ENCODE measurements at regions not wholly inside any gene's neighbourhood (a gene's known extent, or its start where the extent isn't known, plus 50 kb on each side); places are given as distances from the start of the nearest gene placed in this dataset.

- DNase-seq (ENCODE audit: low read depth, low spot score) (no peak), ATAC-seq (no peak)
- Histone ChIP-seq H3K36me3 (ENCODE audit: control insufficient read depth, insufficient read depth, low read length) (no peaks in the 10 kb centered on the region), H3K27me3 (ENCODE audit: control insufficient read depth, insufficient read depth, low read length) (no peaks in the 10 kb centered on the region), H3K9me3 (ENCODE audit: control insufficient read depth, insufficient read depth, low read depth, low read length) (no peaks in the 10 kb centered on the region), H3K27ac (ENCODE audit: low read length) (no peak overlapping the region), H3K4me3 (ENCODE audit: low read depth in 2 of 2, low read length in 2 of 2) (no peak overlapping the region), H3K4me1 (ENCODE audit: control insufficient read depth, insufficient read depth, low read length) (no peaks in the 10 kb centered on the region)
- no peak for TF ChIP-seq SIN3A (IDR thresholded peaks at IDR 0.05; ENCODE audit: borderline replicate concordance, insufficient read depth, low read depth, low read length)
- TF ChIP-seq REST (IDR thresholded peaks at IDR 0.05; ENCODE audit: insufficient read depth in 1 of 2, low read depth in 2 of 2, low read length in 1 of 2), result no peak
- TF ChIP-seq POLR2AphosphoS5 (IDR thresholded peaks at IDR 0.05; ENCODE audit: low read depth, low read length), result no peak
- TF ChIP-seq TCF7L2 (IDR thresholded peaks at IDR 0.05; ENCODE audit: low read depth, low read length), result no peak
- ChIA-PET CTCF (no interaction called here), POLR2A (no interaction called here)
- in situ Hi-C loops (cut with HindIII; ENCODE audit: low pct_unique_long_range_greater_than_20kb, low sequenced_read_pairs), result no loop called here
- intact Hi-C loops (cut with micrococcal nuclease; ENCODE audit: unreplicated experiment), result loop anchor here (10.0 kb wide), 1 partner anchor 1582 kb away; no protein-coding TSS in a partner anchor
- BruUV-seq (replicated peaks), result no TSS peak
These were observed 1124.5 kb upstream of the ATXN8OS start for GRCh38 chr13:68982961-68983619.

GRCh38 chr13:68976287-68976686, 1131.3 kb upstream of the ATXN8OS start:
- Histone ChIP-seq H3K36me3 (ENCODE audit: control insufficient read depth, insufficient read depth, low read length) (no peaks in the 10 kb centered on the region), H3K4me1 (ENCODE audit: control insufficient read depth, insufficient read depth, low read length) (no peaks in the 10 kb centered on the region), H3K9me3 (ENCODE audit: control insufficient read depth, insufficient read depth, low read depth, low read length) (no peaks in the 10 kb centered on the region), H3K27ac (ENCODE audit: low read length) (no peak overlapping the region), H3K4me3 (ENCODE audit: low read depth in 2 of 2, low read length in 2 of 2) (no peak overlapping the region), H3K27me3 (ENCODE audit: control insufficient read depth, insufficient read depth, low read length) (no peaks in the 10 kb centered on the region)
- BruUV-seq (replicated peaks), result no TSS peak
- ATAC-seq (no peak), DNase-seq (ENCODE audit: low read depth, low spot score) (no peak)
- intact Hi-C loops (cut with micrococcal nuclease; ENCODE audit: unreplicated experiment) (no loop called here), in situ Hi-C loops (cut with HindIII; ENCODE audit: low pct_unique_long_range_greater_than_20kb, low sequenced_read_pairs) (no loop called here)
- ChIA-PET CTCF (no interaction called here), POLR2A (no interaction called here)
- TF ChIP-seq REST (IDR thresholded peaks at IDR 0.05; ENCODE audit: insufficient read depth in 1 of 2, low read depth in 2 of 2, low read length in 1 of 2), result no peak
- no peak for TF ChIP-seq CTCF (IDR thresholded peaks at IDR 0.05)
- no peak for TF ChIP-seq POLR2AphosphoS5 (IDR thresholded peaks at IDR 0.05; ENCODE audit: low read depth, low read length)
- no peak for TF ChIP-seq SIN3A (IDR thresholded peaks at IDR 0.05; ENCODE audit: borderline replicate concordance, insufficient read depth, low read depth, low read length)
- no peak for TF ChIP-seq TCF7L2 (IDR thresholded peaks at IDR 0.05; ENCODE audit: low read depth, low read length)
